H1 (cell line): ENCODE measurements at regions not wholly inside any gene's neighbourhood (a gene's known extent, or its start where the extent isn't known, plus 50 kb on each side); places are given as distances from the start of the nearest gene placed in this dataset.

Experiments
- CTCF ChIA-PET: fragments of 300-600 bp; sonication (Branson Sonifier 250); formaldehyde crosslinking; loops from one replicate; lab custom pipeline; 2021; ENCODE audit not compliant: partially characterized antibody; lab: Charles Lee
- POLR2A ChIA-PET: fragments of 300-600 bp; sonication (Branson Sonifier 250); formaldehyde crosslinking; loops from one replicate; lab custom pipeline; 2021; ENCODE audit warnings: inconsistent platforms; ENCODE audit not compliant: partially characterized antibody; lab: Charles Lee
- DNase-seq, 2 experiments: peaks; one replicate each; pipeline versions ENCODE4 v3.0.0 to v3.0.0-alpha.2; 2010 to 2022; ENCODE audit warnings: low spot score in 2 of 2, low read depth in 1 of 2, mixed read lengths in 1 of 2
- FAIRE-seq: peaks from 2 replicates; lab custom pipeline; 2011; peaks lifted over from hg19 to GRCh38; lab: Jason Lieb, UNC
- H2AFZ ChIP-seq: 2 replicates; pipeline ENCODE4 v1.8.1; 2012; ENCODE audit warnings: low read length, inconsistent platforms
- H2AK5ac ChIP-seq: 2 replicates; pipeline ENCODE4 v1.6.1; 2013; ENCODE audit warnings: low read depth, low read length
- H2BK120ac ChIP-seq: replicated peaks from 2 replicates; pipeline ENCODE3; 2013; ENCODE audit warnings: low read depth, low read length, inconsistent platforms
- H2BK12ac ChIP-seq: 2 replicates; pipeline ENCODE4 v1.6.1; 2013; ENCODE audit warnings: low read depth, low read length
- H2BK15ac ChIP-seq: 2 replicates; pipeline ENCODE4 v1.6.1; 2013; ENCODE audit warnings: low read length
- H2BK20ac ChIP-seq: 2 replicates; pipeline ENCODE4 v1.6.1; 2013; ENCODE audit warnings: low read length
- H2BK5ac ChIP-seq: 2 replicates; pipeline ENCODE4 v1.6.1; 2013; ENCODE audit warnings: low read depth, low read length
- H3K14ac ChIP-seq: 2 replicates; pipeline ENCODE4 v1.6.1; 2013; ENCODE audit warnings: inconsistent platforms; ENCODE audit not compliant: insufficient read length
- H3K18ac ChIP-seq: 2 replicates; pipeline ENCODE4 v1.6.1; 2013; ENCODE audit warnings: low read length; ENCODE audit errors: extremely low read depth
- H3K23ac ChIP-seq: 2 replicates; pipeline ENCODE4 v1.6.1; 2013; ENCODE audit warnings: inconsistent platforms; ENCODE audit not compliant: insufficient read length
- H3K23me2 ChIP-seq: 2 replicates; pipeline ENCODE4 v1.6.1; 2013; ENCODE audit warnings: low read depth, low read length
- H3K27ac ChIP-seq: 2 replicates; pipeline ENCODE4 v1.6.1; 2011; ENCODE audit warnings: low read depth, low read length, inconsistent platforms
- H3K27me3 ChIP-seq, 4 experiments: replicated peaks in 1 of 4; 1 replicate in 1 of 4; 2 replicates in 3 of 4; pipeline versions ENCODE4 v1.6.1 to v1.8.1; 2011 to 2013; ENCODE audit warnings: low read length in 3 of 4, mild to moderate bottlenecking in 3 of 4, inconsistent platforms in 2 of 4, mixed read lengths in 2 of 4, moderate library complexity in 1 of 4; ENCODE audit not compliant: control insufficient read depth in 3 of 4, insufficient read depth in 3 of 4; ENCODE audit errors: extremely low read depth in 1 of 4
- H3K36me3 ChIP-seq, 4 experiments: 2 replicates each; pipeline versions ENCODE4 v1.6.1 to v1.8.1; 2011 to 2013; ENCODE audit warnings: mild to moderate bottlenecking in 4 of 4, low read length in 3 of 4, moderate library complexity in 2 of 4, control low read depth in 1 of 4, inconsistent platforms in 1 of 4; ENCODE audit not compliant: insufficient read depth in 4 of 4, control insufficient read depth in 2 of 4
- H3K4ac ChIP-seq: replicated peaks from 2 replicates; pipeline ENCODE3; 2013; ENCODE audit warnings: low read length, low read depth, mixed read lengths, inconsistent platforms; ENCODE audit not compliant: insufficient read length
- H3K4me1 ChIP-seq, 4 experiments: replicated peaks in 1 of 4; 1 replicate in 1 of 4; 2 replicates in 3 of 4; pipeline versions ENCODE4 v1.6.1 to v1.8.1; 2011 to 2013; ENCODE audit warnings: low read length in 3 of 4, inconsistent platforms in 2 of 4, mixed read lengths in 1 of 4; ENCODE audit not compliant: insufficient read depth in 4 of 4, control insufficient read depth in 3 of 4
- H3K4me2 ChIP-seq, 2 experiments: 2 replicates each; pipeline versions ENCODE4 v1.6.1 to v1.8.1; 2011 to 2013; ENCODE audit warnings: low read depth in 2 of 2, low read length in 2 of 2, control low read depth in 1 of 2, inconsistent platforms in 1 of 2, mild to moderate bottlenecking in 1 of 2; ENCODE audit not compliant: insufficient read depth in 1 of 2
- H3K4me3 ChIP-seq, 4 experiments: fragments of 200-600, 300-600 bp in 1 of 4; sonication (generic), shearing (Covaris generic), sonication (Bioruptor Twin) in 1 of 4; 2 replicates each; pipeline versions ENCODE4 v1.5.1 to v1.8.1; 2011 to 2016; ENCODE audit warnings: low read length in 4 of 4, low read depth in 3 of 4, control low read depth in 2 of 4, inconsistent platforms in 2 of 4, mild to moderate bottlenecking in 2 of 4, mixed read lengths in 1 of 4, moderate library complexity in 1 of 4; ENCODE audit not compliant: insufficient read depth in 2 of 4; ENCODE audit errors: extremely low read depth in 1 of 4
- H3K56ac ChIP-seq: replicated peaks from 2 replicates; pipeline ENCODE3; 2013; ENCODE audit warnings: low read depth, mild to moderate bottlenecking, mixed read lengths, low read length, inconsistent platforms; ENCODE audit not compliant: insufficient read length
- H3K79me1 ChIP-seq: 2 replicates; pipeline ENCODE4 v1.6.1; 2013; ENCODE audit warnings: low read depth, low read length, control low read depth
- H3K79me2 ChIP-seq, 2 experiments: 2 replicates each; pipeline versions ENCODE4 v1.6.1 to v1.8.1; 2012 to 2013; ENCODE audit warnings: low read length in 2 of 2, mild to moderate bottlenecking in 2 of 2, inconsistent platforms in 1 of 2; ENCODE audit not compliant: insufficient read depth in 2 of 2, control insufficient read depth in 1 of 2
- H3K9ac ChIP-seq, 4 experiments: replicated peaks in 1 of 4; 1 replicate in 1 of 4; 2 replicates in 3 of 4; pipeline versions ENCODE4 v1.6.1 to v1.8.1; 2011 to 2013; ENCODE audit warnings: low read depth in 3 of 4, low read length in 3 of 4, control low read depth in 2 of 4, mild to moderate bottlenecking in 2 of 4, moderate library complexity in 2 of 4, inconsistent platforms in 1 of 4; ENCODE audit errors: extremely low read depth in 1 of 4
- H3K9me3 ChIP-seq, 2 experiments: 2 replicates each; pipeline versions ENCODE4 v1.6.1 to v1.8.1; 2012 to 2013; ENCODE audit warnings: mild to moderate bottlenecking in 2 of 2, moderate library complexity in 2 of 2, control low read depth in 1 of 2, inconsistent platforms in 1 of 2, low read depth in 1 of 2, low read length in 1 of 2, mixed read lengths in 1 of 2; ENCODE audit not compliant: insufficient read depth in 2 of 2
- H4K20me1 ChIP-seq, 2 experiments: replicated peaks in 1 of 2; 2 replicates each; pipeline versions ENCODE3 to v1.8.1; 2011 to 2013; ENCODE audit warnings: inconsistent platforms in 2 of 2, low read length in 2 of 2, mild to moderate bottlenecking in 1 of 2; ENCODE audit not compliant: insufficient read depth in 2 of 2, control insufficient read depth in 1 of 2
- H4K5ac ChIP-seq: 2 replicates; pipeline ENCODE4 v1.6.1; 2013; ENCODE audit warnings: low read length, low read depth, mixed read lengths, inconsistent platforms; ENCODE audit not compliant: insufficient read length
- H4K8ac ChIP-seq: 2 replicates; pipeline ENCODE4 v1.8.0; 2013; ENCODE audit warnings: mild to moderate bottlenecking, moderate library complexity, low read length, inconsistent platforms; ENCODE audit not compliant: insufficient read depth; ENCODE audit errors: extremely low read depth
- H4K91ac ChIP-seq: replicated peaks from 2 replicates; pipeline ENCODE3; 2013; ENCODE audit warnings: low read length, mixed read lengths, inconsistent platforms; ENCODE audit not compliant: insufficient read length
- GTF2F1 ChIP-seq: IDR thresholded peaks from 2 replicates; pipeline ENCODE4 v1.6.1; 2012; ENCODE audit warnings: low read depth, low read length, improper control_type of control experiment, borderline replicate concordance
- KDM1A ChIP-seq: fragments of 200-600, 300-600 bp; sonication (generic); IDR thresholded peaks from 2 replicates; pipeline ENCODE4 v1.7.1; 2016; ENCODE audit warnings: mild to moderate bottlenecking, low read length, borderline replicate concordance
- ZNF274 ChIP-seq: IDR thresholded peaks from 2 replicates; pipeline ENCODE4 v1.7.0; 2012; ENCODE audit warnings: low read length, borderline replicate concordance; ENCODE audit errors: extremely low read depth
- WGBS, 2 experiments: shearing (Covaris generic) in 1 of 2; methylation state at CpG; one replicate each; pipeline versions ENCODE4 v1.1.6 to v1.1.7; 2013 to 2015; ENCODE audit warnings: low lambda C conversion rate in 2 of 2, mixed read lengths in 2 of 2, inconsistent platforms in 1 of 2, low coverage in 1 of 2, missing lambda C conversion rate in 1 of 2; ENCODE audit not compliant: insufficient replicate concordance in 2 of 2, insufficient coverage in 1 of 2, insufficient read length in 1 of 2; ENCODE audit errors: extremely low coverage in 1 of 2, missing lambda C conversion rate in 1 of 2; 5-methylcytosine and 5-hydroxymethylcytosine counted together

DNA sequence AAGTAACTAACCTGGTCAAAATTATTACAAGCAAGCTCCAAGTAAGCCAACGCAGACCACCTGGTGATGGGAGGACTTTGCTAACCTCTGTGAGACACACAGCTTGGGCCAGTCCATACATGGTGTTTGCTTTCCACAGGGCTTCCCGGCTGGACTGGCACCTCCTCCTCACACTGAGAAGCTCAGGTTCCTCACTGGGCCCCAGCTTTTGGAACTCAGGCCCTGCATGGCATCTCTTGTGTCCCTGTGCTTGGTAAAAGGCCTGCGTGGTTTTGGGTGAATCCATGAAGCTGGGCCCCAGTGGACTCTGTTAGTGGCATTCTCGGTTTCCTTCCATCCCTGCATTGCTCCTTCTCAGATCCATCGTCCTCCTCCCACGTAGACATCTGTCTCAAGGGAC, 123.4 kb downstream of the VAPA start:
- ChIA-PET CTCF (interaction anchor here (0.8 to 1.1 kb wide), 2 partner anchors 100 to 480 kb away, joined by 3 read pairs; no protein-coding TSS in a partner anchor), POLR2A (no interaction called here)
- Histone ChIP-seq H3K56ac (no peak overlapping the region), H3K79me1 (no peaks in the 10 kb centered on the region), H3K27me3 (no peaks in the 10 kb centered on the region; a peak in 2 of 7 replicates), H3K36me3 (no peaks in the 10 kb centered on the region), H3K14ac (no peak overlapping the region), H4K8ac (no peak overlapping the region), H4K5ac (no peak overlapping the region), H4K91ac (no peak overlapping the region), H2BK12ac (no peak overlapping the region), H3K23me2 (no peaks in the 10 kb centered on the region; the same call in 1 of the 2 replicates), H3K4me2 (no peak overlapping the region), H3K4me3 (no peak overlapping the region), H2AFZ (no peak overlapping the region), H4K20me1 (no peaks in the 10 kb centered on the region), H2BK120ac (no peak overlapping the region), H3K4me1 (peaks cover 0 to 4% (median 2%) of the 10 kb centered on the region in 4 experiments; a peak in 4 of 7 replicates), H3K23ac (no peak overlapping the region), H2BK15ac (no peak overlapping the region), H3K4ac (no peak overlapping the region), H2BK20ac (no peak overlapping the region), H3K27ac (no peak overlapping the region), H3K9me3 (peaks cover 0 to 3% of the 10 kb centered on the region in 2 experiments; a peak in 1 of 4 replicates), H2AK5ac (no peak overlapping the region), H3K18ac (no peak overlapping the region), H3K79me2 (no peaks in the 10 kb centered on the region), H2BK5ac (no peak overlapping the region), H3K9ac (no peak overlapping the region)
- WGBS, 2 experiments = 91% methylated on average over 6 of the region's 6 CpGs; no CpG with 5 or more reads in 1 of the 2 experiments
- FAIRE-seq (no peak), DNase-seq (no peak)
- TF ChIP-seq KDM1A (no peak), GTF2F1 (no peak), ZNF274 (no peak)
